ENCODE measurements at regions not wholly inside any gene's neighbourhood (a gene's known extent, or its start where the extent isn't known, plus 50 kb on each side); places are given as distances from the start of the nearest gene placed in this dataset.

DNA sequence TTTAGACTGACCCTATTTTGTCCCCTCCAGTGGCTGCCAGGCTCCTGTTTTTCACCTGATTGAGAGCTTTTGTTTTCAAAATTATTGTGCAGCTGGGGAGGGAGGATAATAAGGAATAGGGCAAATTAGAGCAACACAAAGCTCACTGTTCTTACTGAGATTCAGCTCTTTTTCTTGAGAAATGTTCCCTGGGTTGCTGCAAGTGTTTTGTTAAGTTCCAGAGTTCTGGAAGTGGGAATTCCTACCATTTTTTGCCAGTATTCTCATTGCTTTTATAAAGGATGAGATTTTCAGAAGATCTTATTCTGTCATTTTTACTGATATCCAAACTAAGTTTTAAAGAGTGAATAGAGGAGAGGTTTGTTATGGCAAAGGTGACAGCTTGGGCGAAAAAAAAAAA lies 417.7 kb downstream of the SIPA1L2 start:
- Histone ChIP-seq H3K4me3 (ENCODE audit: low read length) (no peak overlapping the region), H3K27me3 (ENCODE audit: insufficient read depth, low read length, poor library complexity, severe bottlenecking) (no peaks in the 10 kb centered on the region), H3K36me3 (ENCODE audit: insufficient read depth, low read length) (no peaks in the 10 kb centered on the region), H3K4me1 (ENCODE audit: insufficient read depth, low read length) (no peaks in the 10 kb centered on the region), H3K27ac (ENCODE audit: low read depth, low read length) (no peak overlapping the region), H3K9me3 (ENCODE audit: low read length) (no peaks in the 10 kb centered on the region)
- Mint-ChIP-seq H3K4me1 (no peaks in the 10 kb centered on the region), H3K9me3 (no peaks in the 10 kb centered on the region), H3K36me3 (no peaks in the 10 kb centered on the region), H3K27me3 (peaks cover 3 to 10% of the 10 kb centered on the region in 2 donors), H3K4me3 (no peak overlapping the region), H3K27ac (peak overlapping the region in 1 of 8 donors; percentile 4)
- POLR2A ChIA-PET, result no interaction called here
- no peak for DNase-seq
- CTCF ChIA-PET, result no interaction called here

DNA sequence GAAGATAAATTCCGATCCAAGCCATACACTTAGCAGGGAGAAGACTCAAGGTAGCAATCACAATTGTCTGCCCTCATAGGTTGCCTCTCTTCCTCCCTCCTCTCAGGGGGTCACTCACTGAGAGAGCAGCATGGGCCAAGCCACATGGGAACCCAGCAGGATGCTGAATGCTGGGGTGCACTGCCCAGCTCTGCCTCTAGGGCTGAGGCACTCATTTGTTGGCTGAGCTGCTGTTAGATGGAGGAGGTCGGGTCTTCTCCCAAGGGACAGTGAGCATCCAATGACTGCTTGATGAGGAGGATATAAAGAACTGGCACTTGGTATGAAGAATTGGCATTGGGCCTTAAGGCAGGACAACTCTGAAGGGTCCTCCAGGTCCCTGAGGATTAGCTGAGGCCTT lies 418.8 kb downstream of the SIPA1L2 start:
- no peak overlapping the region for H3K4me3 Mint-ChIP-seq
- H3K27me3 ChIP-seq (ENCODE audit: insufficient read depth, low read length, poor library complexity, severe bottlenecking), result no peaks in the 10 kb centered on the region
- ChIA-PET POLR2A (no interaction called here), CTCF (no interaction called here)
- no peaks in the 10 kb centered on the region for H3K9me3 Mint-ChIP-seq
- DNase-seq, result no peak
- H3K27ac Mint-ChIP-seq, result no peak overlapping the region
- no peaks in the 10 kb centered on the region for H3K4me1 Mint-ChIP-seq
- no peaks in the 10 kb centered on the region for H3K36me3 ChIP-seq (ENCODE audit: insufficient read depth, low read length)
- H3K27me3 Mint-ChIP-seq, result peaks cover 5 to 10% of the 10 kb centered on the region in 2 donors
- no peaks in the 10 kb centered on the region for H3K4me1 ChIP-seq (ENCODE audit: insufficient read depth, low read length)
- no peak overlapping the region for H3K27ac ChIP-seq (ENCODE audit: low read depth, low read length)
- no peaks in the 10 kb centered on the region for H3K36me3 Mint-ChIP-seq
- H3K4me3 ChIP-seq (ENCODE audit: low read length), result no peak overlapping the region
- H3K9me3 ChIP-seq (ENCODE audit: low read length), result no peaks in the 10 kb centered on the region

DNA sequence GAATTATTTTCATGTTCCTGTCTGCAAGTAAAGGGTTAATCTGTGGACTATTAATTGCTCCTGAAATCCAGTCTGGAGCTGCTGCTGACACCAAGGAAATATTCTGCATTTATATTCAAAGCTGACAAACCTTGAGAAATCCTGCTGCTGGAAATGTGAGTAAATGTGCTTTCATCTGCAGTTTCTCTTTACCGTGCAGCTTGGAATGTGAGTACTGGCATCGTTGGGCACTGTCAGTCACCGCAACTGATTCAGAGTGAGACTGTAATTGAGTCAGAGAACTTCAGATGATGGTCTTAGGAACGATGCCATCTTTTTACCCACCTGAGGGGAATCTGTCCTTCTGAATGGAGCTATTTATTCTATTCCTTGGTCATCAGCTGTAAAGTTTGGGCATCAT lies 420.6 kb downstream of the SIPA1L2 start:
- no peak overlapping the region for H3K27ac ChIP-seq (ENCODE audit: low read depth, low read length)
- Mint-ChIP-seq H3K9me3 (no peaks in the 10 kb centered on the region), H3K27me3 (peaks cover 5 to 10% of the 10 kb centered on the region in 2 donors), H3K4me3 (no peak overlapping the region), H3K4me1 (no peaks in the 10 kb centered on the region), H3K27ac (no peak overlapping the region), H3K36me3 (no peaks in the 10 kb centered on the region)
- ChIA-PET POLR2A (interaction anchor here (0.7 kb wide), 1 partner anchor 57 kb away, joined by 9 read pairs; no protein-coding TSS in a partner anchor), CTCF (no interaction called here)
- no peak for DNase-seq
- H3K4me3 ChIP-seq (ENCODE audit: low read length), result no peak overlapping the region
- H3K36me3 ChIP-seq (ENCODE audit: insufficient read depth, low read length), result no peaks in the 10 kb centered on the region
- no peaks in the 10 kb centered on the region for H3K9me3 ChIP-seq (ENCODE audit: low read length)
- H3K4me1 ChIP-seq (ENCODE audit: insufficient read depth, low read length), result no peaks in the 10 kb centered on the region
- no peaks in the 10 kb centered on the region for H3K27me3 ChIP-seq (ENCODE audit: insufficient read depth, low read length, poor library complexity, severe bottlenecking)

- Mint-ChIP-seq H3K27me3 (peaks cover 5 to 10% of the 10 kb centered on the region in 2 donors), H3K27ac (no peak overlapping the region), H3K4me1 (no peaks in the 10 kb centered on the region), H3K9me3 (peaks cover 3 to 13% (median 7%) of the 10 kb centered on the region in 5 donors), H3K4me3 (no peak overlapping the region), H3K36me3 (peaks cover 0 to under 1% (median 0%) of the 10 kb centered on the region in 3 donors)
- no peaks in the 10 kb centered on the region for H3K27me3 ChIP-seq (ENCODE audit: insufficient read depth, low read length, poor library complexity, severe bottlenecking)
- no peak overlapping the region for H3K27ac ChIP-seq (ENCODE audit: low read depth, low read length)
- ChIA-PET POLR2A (no interaction called here), CTCF (no interaction called here)
- no peak overlapping the region for H3K4me3 ChIP-seq (ENCODE audit: low read length)
- H3K36me3 ChIP-seq (ENCODE audit: insufficient read depth, low read length), result no peaks in the 10 kb centered on the region
- H3K4me1 ChIP-seq (ENCODE audit: insufficient read depth, low read length), result no peaks in the 10 kb centered on the region
- no peak for DNase-seq
- no peaks in the 10 kb centered on the region for H3K9me3 ChIP-seq (ENCODE audit: low read length)
These were observed 422.7 kb downstream of the SIPA1L2 start for GRCh38 chr1:232207073-232207866.

DNA sequence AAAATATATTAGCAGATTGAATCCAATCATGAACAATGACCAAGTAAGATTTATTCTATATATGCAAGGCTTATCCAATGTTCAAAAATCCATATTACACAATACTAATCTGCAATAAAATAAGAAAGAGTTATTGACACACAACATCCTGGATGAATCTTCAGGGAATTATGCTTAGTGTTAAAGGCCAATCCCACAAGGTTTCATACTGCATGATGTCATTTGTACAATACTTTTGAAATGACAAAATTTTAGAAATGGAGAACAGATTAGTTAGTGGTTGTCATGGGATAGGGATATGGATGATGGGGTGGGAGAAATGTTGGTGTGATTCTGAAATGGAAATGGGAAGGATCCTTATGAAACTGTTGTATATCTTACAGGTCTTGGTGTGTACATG lies 425.7 kb downstream of the SIPA1L2 start:
- Mint-ChIP-seq H3K27me3 (peaks cover 6 to 15% of the 10 kb centered on the region in 2 donors), H3K4me3 (no peak overlapping the region), H3K9me3 (peaks cover 15 to 22% (median 19%) of the 10 kb centered on the region in 5 donors), H3K36me3 (peaks cover 0 to 16% (median 5%) of the 10 kb centered on the region in 3 donors), H3K4me1 (no peaks in the 10 kb centered on the region), H3K27ac (no peak overlapping the region)
- Histone ChIP-seq H3K36me3 (ENCODE audit: insufficient read depth, low read length) (no peaks in the 10 kb centered on the region), H3K9me3 (ENCODE audit: low read length) (no peaks in the 10 kb centered on the region), H3K4me1 (ENCODE audit: insufficient read depth, low read length) (no peaks in the 10 kb centered on the region), H3K4me3 (ENCODE audit: low read length) (no peak overlapping the region), H3K27ac (ENCODE audit: low read depth, low read length) (no peak overlapping the region), H3K27me3 (ENCODE audit: insufficient read depth, low read length, poor library complexity, severe bottlenecking) (no peaks in the 10 kb centered on the region)
- POLR2A ChIA-PET, result no interaction called here
- CTCF ChIA-PET, result no interaction called here
- no peak for DNase-seq

DNA sequence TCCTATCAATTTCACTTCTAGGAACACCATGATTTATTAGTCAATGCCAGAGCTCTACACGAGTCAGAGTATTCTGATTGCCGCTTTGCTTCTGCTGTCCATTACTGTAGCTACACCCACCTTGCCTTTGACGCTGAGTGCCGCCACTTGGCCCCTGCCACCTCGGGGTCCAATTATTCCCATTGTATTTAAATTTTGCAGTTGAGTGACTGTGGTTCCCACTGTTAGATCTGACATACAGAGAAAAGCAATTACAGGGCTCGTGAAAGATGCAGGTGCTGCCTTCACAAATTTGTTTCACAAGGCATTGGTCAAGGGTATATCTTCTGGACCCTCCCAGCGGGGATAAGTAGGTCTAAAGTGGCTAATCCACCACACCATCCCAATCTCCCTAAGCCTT lies 428.9 kb downstream of the SIPA1L2 start:
- Histone ChIP-seq H3K9me3 (ENCODE audit: low read length) (no peaks in the 10 kb centered on the region), H3K4me3 (ENCODE audit: low read length) (no peak overlapping the region), H3K27me3 (ENCODE audit: insufficient read depth, low read length, poor library complexity, severe bottlenecking) (no peaks in the 10 kb centered on the region), H3K4me1 (ENCODE audit: insufficient read depth, low read length) (no peaks in the 10 kb centered on the region), H3K27ac (ENCODE audit: low read depth, low read length) (no peak overlapping the region), H3K36me3 (ENCODE audit: insufficient read depth, low read length) (no peaks in the 10 kb centered on the region)
- Mint-ChIP-seq H3K27me3 (peaks cover 4 to 18% of the 10 kb centered on the region in 2 donors), H3K9me3 (peaks cover 15 to 22% (median 19%) of the 10 kb centered on the region in 5 donors), H3K4me1 (no peaks in the 10 kb centered on the region), H3K27ac (no peak overlapping the region), H3K4me3 (no peak overlapping the region), H3K36me3 (peaks cover 0 to 16% (median 5%) of the 10 kb centered on the region in 3 donors)
- CTCF ChIA-PET, result no interaction called here
- no peak for DNase-seq
- POLR2A ChIA-PET, result no interaction called here

DNA sequence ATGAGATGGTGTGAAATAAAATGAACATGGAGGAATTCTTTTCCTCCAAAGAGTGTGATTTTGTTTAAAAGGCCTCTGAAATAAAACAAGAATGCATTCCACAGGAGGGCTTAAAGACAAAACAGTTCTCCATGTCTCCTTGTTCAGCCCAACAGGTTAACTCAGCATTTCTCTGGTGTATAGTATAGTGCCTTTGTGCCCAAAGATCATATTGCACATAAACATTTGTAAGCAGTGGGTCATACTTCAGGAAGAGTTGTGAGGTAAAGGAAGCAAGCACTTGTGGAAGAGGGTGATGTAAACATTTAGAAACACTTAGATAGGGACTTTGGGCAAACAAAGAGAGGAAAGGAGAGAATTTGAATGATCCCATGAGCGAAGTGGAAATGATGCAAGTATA lies 433.9 kb downstream of the SIPA1L2 start:
- peaks cover 0 to 6% (median 3%) of the 10 kb centered on the region in 5 donors for H3K9me3 Mint-ChIP-seq
- H3K9me3 ChIP-seq (ENCODE audit: low read length), result no peaks in the 10 kb centered on the region
- H3K36me3 ChIP-seq (ENCODE audit: insufficient read depth, low read length), result no peaks in the 10 kb centered on the region
- no peak overlapping the region for H3K27ac ChIP-seq (ENCODE audit: low read depth, low read length)
- H3K4me1 ChIP-seq (ENCODE audit: insufficient read depth, low read length), result no peaks in the 10 kb centered on the region
- no peak overlapping the region for H3K27ac Mint-ChIP-seq
- H3K27me3 Mint-ChIP-seq, result peaks cover 3 to 13% of the 10 kb centered on the region in 2 donors
- ChIA-PET CTCF (no interaction called here), POLR2A (no interaction called here)
- H3K4me3 Mint-ChIP-seq, result no peak overlapping the region
- no peak overlapping the region for H3K4me3 ChIP-seq (ENCODE audit: low read length)
- H3K27me3 ChIP-seq (ENCODE audit: insufficient read depth, low read length, poor library complexity, severe bottlenecking), result no peaks in the 10 kb centered on the region
- no peak for DNase-seq
- H3K36me3 Mint-ChIP-seq, result peaks cover 0 to 12% (median 1%) of the 10 kb centered on the region in 3 donors
- no peaks in the 10 kb centered on the region for H3K4me1 Mint-ChIP-seq

DNA sequence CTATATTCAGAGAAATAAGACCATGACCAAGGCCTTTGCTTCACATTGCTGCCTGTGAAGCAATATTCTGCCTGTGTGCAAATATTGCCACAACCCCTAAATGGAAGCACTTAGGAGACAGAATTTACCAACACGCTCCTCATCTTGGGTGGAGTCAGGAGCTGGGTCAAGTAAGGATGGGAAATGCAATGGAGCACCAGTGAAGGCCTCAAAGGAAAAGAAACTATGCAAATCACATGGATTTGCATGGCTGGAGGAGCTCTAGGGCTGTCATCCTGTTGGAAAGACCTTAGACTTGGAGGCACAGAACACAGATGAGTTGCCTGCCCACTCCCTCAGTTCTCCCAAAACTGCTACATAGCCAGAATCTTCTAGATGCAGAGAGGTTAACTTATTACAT lies 435.5 kb downstream of the SIPA1L2 start:
- H3K36me3 Mint-ChIP-seq, result peaks cover 0 to 9% (median 0%) of the 10 kb centered on the region in 3 donors

More for the DNA sequence above, 435.5 kb downstream of the SIPA1L2 start:
- no peaks in the 10 kb centered on the region for H3K4me1 ChIP-seq (ENCODE audit: insufficient read depth, low read length)
- Mint-ChIP-seq H3K27ac (no peak overlapping the region), H3K4me3 (no peak overlapping the region), H3K4me1 (no peaks in the 10 kb centered on the region), H3K27me3 (peaks cover 5 to 12% of the 10 kb centered on the region in 2 donors), H3K9me3 (no peaks in the 10 kb centered on the region)
- DNase-seq, result no peak
- H3K27me3 ChIP-seq (ENCODE audit: insufficient read depth, low read length, poor library complexity, severe bottlenecking), result no peaks in the 10 kb centered on the region
- no peak overlapping the region for H3K4me3 ChIP-seq (ENCODE audit: low read length)
- no peak overlapping the region for H3K27ac ChIP-seq (ENCODE audit: low read depth, low read length)
- CTCF ChIA-PET, result no interaction called here
- POLR2A ChIA-PET, result no interaction called here
- H3K36me3 ChIP-seq (ENCODE audit: insufficient read depth, low read length), result no peaks in the 10 kb centered on the region
- no peaks in the 10 kb centered on the region for H3K9me3 ChIP-seq (ENCODE audit: low read length)

Measured in CD8-positive, alpha-beta memory T cell (primary cell).